DND-41 (cell line): ENCODE measurements at regions not wholly inside any gene's neighbourhood (a gene's known extent, or its start where the extent isn't known, plus 50 kb on each side); places are given as distances from the start of the nearest gene placed in this dataset.

Source experiments
- CTCF ChIP-seq: IDR thresholded peaks from 2 replicates; pipeline ENCODE4 v1.5.1; 2012; ENCODE audit warnings: borderline replicate concordance, low read length, moderate library complexity, mild to moderate bottlenecking; ENCODE audit not compliant: poor library complexity, severe bottlenecking; ENCODE audit errors: extremely low read depth
- EZH2 ChIP-seq: IDR thresholded peaks from 3 replicates; pipeline ENCODE4 v1.6.1; 2012; ENCODE audit warnings: borderline replicate concordance, low read depth, mild to moderate bottlenecking, moderate library complexity, low read length, inconsistent platforms; ENCODE audit not compliant: severe bottlenecking

- TF ChIP-seq CTCF: no peak
- no peak for TF ChIP-seq EZH2
Measured at GRCh38 chr7:106345421-106346166, 60.8 kb upstream of the NAMPT start.
